H54 (cell line): ENCODE measurements at regions not wholly inside any gene's neighbourhood (a gene's known extent, or its start where the extent isn't known, plus 50 kb on each side); places are given as distances from the start of the nearest gene placed in this dataset.
"Not testable (repeated sequence)": the region's sequence is repeated elsewhere in the genome, so short reads cannot be mapped to it uniquely, and the experiment has no call there.

Experiments
- DNase-seq: peaks from one replicate; pipeline ENCODE4 v3.0.0; 2011; ENCODE audit warnings: low spot score, mixed read lengths; ENCODE audit not compliant: insufficient read length
- FAIRE-seq: peaks from 3 replicates; lab custom pipeline; 2011; peaks lifted over from hg19 to GRCh38; lab: Jason Lieb, UNC
- POLR2A ChIP-seq: IDR thresholded peaks from 2 replicates; pipeline ENCODE4 v1.6.1; 2011; ENCODE audit warnings: low read depth, mild to moderate bottlenecking, low read length

DNA sequence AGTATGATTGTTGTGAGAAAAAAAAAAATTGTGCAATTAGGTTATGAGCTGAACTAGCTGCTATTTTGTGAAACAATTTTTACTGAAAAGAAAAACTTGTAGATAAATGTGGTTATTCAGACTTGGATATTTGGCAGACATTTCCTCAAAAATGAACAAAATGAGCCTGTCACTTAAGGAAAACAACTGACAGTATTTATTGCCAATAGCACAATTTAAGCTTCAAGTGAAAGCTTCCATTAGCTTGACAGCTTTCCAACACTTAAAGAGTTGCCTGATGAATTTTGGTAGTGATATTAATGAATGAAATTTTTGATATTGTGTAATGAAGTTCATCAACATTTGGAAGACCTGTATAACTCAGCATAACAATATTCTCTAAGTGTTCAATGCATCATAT, 116.1 kb upstream of the RGS1 start:
- DNase-seq (no peak), FAIRE-seq (no peak)
- no peak for TF ChIP-seq POLR2A

DNA sequence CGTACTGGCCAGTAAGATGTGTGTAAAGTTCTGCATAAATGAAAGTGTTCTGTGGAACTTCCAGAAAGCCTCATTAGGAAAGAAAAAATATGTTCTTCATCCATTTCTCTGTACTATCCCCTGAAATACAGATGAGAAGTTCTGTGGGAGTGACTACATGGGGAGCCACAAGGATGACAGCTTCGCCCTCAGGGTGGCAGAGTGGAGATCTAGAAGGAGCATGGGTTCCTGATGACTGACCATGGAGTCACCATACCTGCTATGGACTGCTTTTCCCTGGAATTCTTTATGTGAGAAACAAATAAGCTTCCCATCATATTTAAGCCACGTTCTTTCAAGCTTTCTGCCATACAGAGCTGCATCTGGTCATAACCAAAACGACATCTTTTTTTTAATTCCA, 113.9 kb upstream of the RGS1 start:
- FAIRE-seq (no peak), DNase-seq (no peak)
- no peak for TF ChIP-seq POLR2A

DNA sequence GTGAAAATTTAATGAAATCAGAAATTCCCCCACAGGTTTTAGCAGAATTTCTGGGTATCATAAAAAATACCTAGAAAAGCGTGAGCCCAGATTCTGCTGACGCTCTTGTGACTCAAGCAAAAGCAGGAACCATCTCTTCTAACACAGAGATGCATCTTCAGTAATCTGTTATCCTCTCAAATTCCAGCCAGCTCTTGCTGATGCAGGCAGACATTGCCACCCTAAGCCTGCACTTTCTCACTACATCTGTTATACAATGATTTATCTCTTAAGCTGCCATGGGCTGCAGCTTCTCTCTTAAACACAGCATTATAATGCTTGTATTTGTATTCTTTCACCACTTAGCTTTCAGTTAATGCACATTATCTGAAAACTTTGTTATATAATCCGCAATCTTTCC, 113.0 kb upstream of the RGS1 start:
- no peak for TF ChIP-seq POLR2A
- DNase-seq (no peak), FAIRE-seq (no peak)

DNA sequence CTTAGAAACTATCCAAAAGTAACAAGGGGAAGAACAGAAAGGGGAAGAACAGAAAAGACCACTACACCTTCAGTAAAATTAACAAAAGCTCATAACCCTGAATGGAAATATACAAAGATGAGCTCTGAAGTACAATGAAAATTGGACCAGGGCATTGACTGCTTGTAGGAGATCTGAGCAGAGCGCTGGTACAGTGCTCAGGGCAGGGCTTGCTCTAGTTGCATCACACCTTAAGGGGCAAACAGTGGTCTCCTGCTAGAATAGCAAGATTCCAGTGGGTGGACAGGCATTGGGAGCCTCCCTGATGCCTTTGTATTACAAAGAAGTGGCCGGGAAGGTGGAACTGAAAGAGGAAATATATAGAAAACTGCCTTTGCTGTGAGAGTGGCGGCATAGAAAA, 111.9 kb upstream of the RGS1 start:
- DNase-seq (no peak), FAIRE-seq (no peak)
- TF ChIP-seq POLR2A = no peak

DNA sequence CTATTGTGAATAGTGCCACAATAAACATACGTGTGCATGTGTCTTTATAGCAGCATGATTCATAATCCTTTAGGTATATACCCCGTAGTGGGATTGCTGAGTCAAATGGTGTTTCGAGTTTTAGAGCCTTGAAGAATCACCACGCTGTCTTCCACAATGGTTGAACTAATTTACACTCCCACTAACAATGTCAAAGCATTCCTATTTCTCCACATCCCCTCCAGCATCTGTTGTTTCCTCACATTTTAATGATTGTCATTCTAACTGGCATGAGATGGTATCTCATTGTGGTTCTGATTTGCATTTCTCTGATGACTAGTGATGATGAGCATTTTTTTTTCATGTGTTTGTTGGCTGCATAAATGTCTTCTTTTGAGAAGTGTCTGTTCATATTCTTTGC, 110.4 kb upstream of the RGS1 start:
- FAIRE-seq, DNase-seq: not testable (repeated sequence)

DNA sequence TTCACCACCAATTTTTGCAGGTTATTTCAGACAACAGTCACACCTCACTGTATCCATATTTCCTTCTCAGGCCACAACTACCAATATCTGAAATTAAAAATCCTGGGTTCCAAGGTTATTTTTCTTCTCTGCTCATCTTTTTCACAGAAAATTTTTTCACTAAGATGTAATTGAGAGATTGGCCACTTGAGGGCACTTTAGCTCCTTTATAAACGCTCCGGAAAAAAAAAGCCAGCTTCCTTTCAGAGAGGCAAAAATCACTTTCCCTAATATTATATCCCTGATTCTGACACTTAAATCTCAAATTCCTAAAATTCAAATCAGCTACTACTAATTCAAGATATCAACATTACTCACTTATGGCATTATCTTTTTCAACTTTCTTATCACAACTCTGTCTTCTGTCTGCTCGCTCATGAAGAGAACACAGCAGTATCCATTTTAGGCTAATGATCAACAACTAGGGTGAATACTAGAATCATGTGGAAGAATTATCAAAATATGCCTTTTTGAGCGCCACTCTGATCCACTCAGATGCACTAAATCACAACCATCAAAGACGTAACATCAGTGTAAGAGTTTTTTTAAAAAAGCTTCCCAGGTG, 101.4 kb upstream of the RGS1 start:
- FAIRE-seq (peak; percentile 64), DNase-seq (no peak)
- TF ChIP-seq POLR2A = no peak

DNA sequence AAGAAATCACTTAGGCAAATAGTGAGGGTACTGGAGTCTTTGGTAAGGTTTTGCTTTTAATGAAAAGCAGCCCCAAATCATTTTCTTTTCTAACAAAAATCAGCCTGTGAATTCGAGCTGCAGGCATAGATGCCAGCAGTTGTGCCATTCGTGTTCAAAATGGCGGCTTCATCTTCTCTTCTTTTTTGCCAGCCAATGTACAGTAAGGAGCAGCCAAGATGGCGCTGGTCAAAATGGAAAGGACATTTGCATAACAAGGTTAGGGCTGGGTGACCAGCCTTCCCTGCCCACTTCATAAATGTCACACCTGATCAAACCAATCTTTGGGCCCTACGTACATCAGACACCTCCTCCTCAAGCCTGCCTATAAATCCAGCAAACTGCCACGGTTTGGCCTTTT, 100.2 kb upstream of the RGS1 start:
- DNase-seq = no peak
- no peak for TF ChIP-seq POLR2A
- FAIRE-seq = no peak

DNA sequence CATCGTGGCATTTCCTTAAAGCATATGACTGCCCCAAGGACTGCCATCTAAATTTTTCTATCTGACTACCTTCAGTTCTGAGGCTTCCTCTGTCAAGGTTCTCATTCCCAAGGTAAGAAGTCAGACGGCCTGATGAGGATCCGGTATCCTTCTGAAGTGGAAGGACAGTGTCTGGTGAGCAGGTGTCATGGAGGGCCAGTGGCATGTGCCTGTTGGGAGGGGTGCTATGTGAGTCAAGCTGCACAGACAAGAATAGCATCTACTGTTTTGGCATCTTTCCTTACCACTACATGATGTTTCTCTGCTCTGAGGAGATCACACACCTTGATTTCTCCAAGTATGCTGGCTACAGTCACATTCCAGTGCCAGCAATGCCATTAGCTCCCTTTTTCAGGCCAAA, 99.6 kb upstream of the RGS1 start:
- no peak for TF ChIP-seq POLR2A
- DNase-seq = no peak
- FAIRE-seq = no peak

DNA sequence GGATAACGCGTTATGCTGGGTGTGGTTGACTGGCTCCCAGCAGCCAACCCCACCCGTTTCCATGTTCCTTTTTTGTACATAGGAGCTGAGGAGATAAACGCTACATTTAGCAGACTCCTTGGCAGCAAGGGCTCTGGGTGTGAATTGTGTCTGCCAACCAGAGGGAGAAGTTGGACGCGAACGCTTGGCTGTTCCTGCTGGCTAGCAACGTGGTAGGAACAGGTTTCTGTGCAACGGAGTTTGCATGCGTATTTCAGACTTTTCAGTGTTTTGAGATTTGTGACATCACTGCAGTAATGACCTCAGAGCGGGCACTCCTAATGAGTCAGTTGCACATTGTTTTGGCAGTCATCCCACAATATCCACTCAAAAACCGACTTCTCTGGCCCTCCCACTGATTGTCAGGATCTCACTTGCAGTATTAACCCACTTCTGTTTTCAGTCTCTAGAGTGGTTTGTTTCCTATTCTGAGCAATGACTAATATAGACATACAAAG, 98.7 kb upstream of the RGS1 start:
- no peak for TF ChIP-seq POLR2A
- DNase-seq (no peak), FAIRE-seq (peak; percentile 85)

DNA sequence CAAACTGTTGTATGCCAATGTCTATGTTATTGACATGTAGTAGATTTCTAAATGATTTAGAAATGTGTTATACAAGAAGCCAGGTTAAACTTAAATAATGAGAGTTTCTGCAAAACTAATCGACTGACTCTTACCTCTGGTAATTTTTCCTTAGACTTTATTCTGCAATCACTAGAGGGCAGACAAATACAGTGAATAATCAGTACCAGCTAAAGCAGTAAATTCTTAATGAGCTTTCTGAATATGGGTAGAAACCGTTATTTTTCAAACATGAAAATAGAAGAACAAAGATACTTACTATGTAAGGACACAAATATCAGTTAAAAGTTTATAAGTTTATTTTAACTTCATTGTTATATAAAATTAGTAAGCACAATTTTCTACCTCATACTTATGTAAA, 97.9 kb upstream of the RGS1 start:
- TF ChIP-seq POLR2A = no peak
- no peak for FAIRE-seq
- no peak for DNase-seq

DNA sequence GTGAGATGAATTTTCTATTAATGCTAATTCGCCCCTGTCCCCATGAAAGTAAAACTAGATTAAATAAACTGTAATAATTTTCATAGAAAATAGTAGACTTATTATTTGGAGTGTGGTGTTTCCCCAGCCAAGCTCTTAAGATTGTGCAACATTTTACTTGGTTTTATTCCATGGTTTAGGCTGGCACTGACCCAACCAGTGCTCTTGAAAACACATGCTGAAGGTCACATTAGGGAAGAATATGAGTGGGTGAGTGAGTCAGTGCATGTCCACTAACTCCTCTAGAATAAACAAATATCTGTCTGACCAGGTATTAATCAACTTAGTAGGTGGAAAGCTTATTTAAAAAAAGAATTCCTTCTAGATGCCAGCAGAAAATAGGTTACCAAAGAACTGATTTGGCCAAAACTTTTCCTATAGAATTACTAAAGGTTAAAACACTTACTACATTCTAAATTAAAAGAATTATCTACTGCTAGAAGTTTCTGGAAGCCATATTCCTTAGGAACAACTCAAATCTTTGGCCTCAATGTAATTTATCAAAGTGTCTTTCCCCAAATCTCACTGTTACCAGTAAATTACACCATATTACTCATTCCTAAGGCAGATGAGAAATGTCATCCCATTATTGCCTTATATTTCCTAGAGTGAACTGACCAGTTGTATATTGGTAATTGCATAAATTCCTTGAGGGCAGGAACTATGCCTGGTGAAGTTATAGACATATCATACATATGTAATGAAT, 89.7 kb upstream of the RGS1 start:
- no peak for TF ChIP-seq POLR2A
- DNase-seq (no peak), FAIRE-seq (peak; percentile 98)

DNA sequence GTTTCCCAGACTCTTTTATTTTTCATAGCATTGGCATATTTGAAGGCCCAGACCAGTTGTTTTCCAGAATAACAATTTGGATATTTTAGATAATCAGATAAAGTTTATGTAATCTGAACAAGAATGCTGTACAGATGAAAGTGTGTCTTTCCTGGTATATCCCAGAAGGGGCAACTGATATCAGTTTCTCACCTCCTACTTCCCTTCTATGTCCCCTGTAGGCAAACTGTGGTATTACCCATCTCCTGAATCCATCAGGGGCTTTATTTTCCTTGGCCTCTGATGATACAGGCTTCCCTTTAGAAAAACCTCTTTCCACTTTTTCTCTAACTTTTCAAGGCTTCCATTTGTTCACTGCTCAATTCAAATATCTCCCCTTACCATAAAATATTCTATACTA, 87.5 kb upstream of the RGS1 start:
- no peak for TF ChIP-seq POLR2A
- no peak for FAIRE-seq
- DNase-seq = no peak

DNA sequence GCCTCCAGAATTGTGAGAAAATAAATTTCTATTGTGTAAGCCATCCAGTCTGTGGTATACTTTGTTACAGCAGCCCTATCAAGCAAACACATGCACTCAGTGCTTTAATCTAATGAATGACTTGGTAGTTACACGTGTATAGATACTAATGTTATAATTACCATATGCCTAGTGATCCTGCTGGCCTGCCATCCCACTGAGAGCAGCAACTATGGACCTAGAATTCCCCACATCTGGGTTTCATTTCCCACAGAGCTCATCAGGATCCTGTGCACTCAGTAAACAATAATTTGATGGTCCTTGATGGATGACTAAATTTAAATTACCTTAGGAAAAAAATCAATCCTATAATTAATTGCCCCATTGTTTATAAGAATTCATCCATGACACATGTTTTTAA, 86.5 kb upstream of the RGS1 start:
- no peak for DNase-seq

DNA sequence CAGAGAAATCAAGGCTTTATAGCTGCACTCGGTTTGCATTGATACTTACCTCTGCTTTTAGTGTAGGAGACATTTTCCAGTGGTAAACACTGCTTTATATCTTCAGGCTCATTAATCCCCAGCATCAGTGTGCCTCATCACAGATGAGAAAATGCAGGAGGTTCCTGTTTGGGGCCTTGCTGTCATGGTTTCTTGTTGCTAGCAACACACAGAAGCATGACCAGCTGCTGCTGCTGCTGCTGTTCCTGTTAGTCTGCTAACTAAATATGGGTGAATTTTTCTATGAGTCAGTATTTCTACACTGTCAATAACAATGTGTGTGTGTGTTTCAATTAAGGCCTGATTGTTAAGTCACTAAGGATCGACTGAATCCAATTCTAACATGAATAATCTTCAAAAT, 85.8 kb upstream of the RGS1 start:
- peak; percentile 93 for FAIRE-seq
- no peak for DNase-seq
- TF ChIP-seq POLR2A = no peak

More for the DNA sequence above, 86.5 kb upstream of the RGS1 start:
- TF ChIP-seq POLR2A = no peak
- FAIRE-seq = no peak

DNA sequence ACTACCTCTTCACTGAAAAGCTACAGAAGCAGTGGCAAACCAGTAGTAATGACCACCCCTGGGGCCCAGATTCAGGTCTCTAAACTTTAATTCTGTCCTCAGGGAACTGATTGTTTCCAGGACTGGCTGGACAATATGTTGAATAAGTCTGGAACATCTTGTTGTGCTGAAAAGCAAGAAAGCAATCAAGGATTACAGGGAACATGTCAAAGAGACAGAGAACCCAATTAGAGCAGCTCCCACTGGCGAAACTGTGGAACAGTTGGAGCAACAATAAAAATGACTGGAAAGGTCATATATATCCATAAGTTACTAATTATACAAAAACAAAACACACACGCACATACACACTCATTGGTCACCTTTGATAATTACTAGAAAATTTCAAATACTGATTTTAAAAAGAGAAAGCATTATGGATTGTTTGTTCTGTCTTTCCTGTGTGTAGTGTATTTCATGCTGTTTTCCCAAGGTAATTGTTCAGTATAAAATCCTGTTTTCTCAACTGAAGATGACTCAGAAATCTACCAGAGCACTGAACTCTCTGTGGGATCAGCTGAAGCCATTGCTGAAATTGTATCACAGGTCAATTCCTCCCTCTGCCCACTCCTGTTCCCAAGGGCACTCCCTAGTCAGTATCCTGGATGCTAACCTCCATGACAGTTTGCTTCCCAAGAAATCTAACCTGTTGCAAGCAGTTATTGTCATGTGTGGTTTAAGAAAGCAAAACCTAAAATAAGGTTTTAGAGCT, 83.6 kb upstream of the RGS1 start:
- DNase-seq = no peak
- peak; percentile 41 for FAIRE-seq
- TF ChIP-seq POLR2A = no peak
